ES-I3 (cell line): ENCODE measurements at regions not wholly inside any gene's neighbourhood (a gene's known extent, or its start where the extent isn't known, plus 50 kb on each side); places are given as distances from the start of the nearest gene placed in this dataset.
"Not testable (repeated sequence)": the region's sequence is repeated elsewhere in the genome, so short reads cannot be mapped to it uniquely, and the experiment has no call there.

Source experiments
- H3K36me3 ChIP-seq: 2 replicates; pipeline ENCODE4 v1.6.1; 2013; ENCODE audit warnings: mild to moderate bottlenecking, low read length, control low read depth, moderate library complexity; ENCODE audit not compliant: insufficient read depth
- H3K4me1 ChIP-seq: 2 replicates; pipeline ENCODE4 v1.6.1; 2013; ENCODE audit warnings: mild to moderate bottlenecking, control low read depth, low read length; ENCODE audit not compliant: insufficient read depth
- H3K9ac ChIP-seq: 2 replicates; pipeline ENCODE4 v1.6.1; 2013; ENCODE audit warnings: low read depth, mild to moderate bottlenecking, low read length, moderate library complexity
- H3K9me3 ChIP-seq: 2 replicates; pipeline ENCODE4 v1.6.1; 2013; ENCODE audit warnings: mild to moderate bottlenecking, low read length, moderate library complexity; ENCODE audit not compliant: control insufficient read depth, insufficient read depth

- no peaks in the 10 kb centered on the region for H3K9me3 ChIP-seq
Observed at GRCh38 chr9:80690349-80690939, 998.9 kb downstream of the TLE1 start.

GRCh38 chr9:80679916-80680315 lies 1009.4 kb downstream of the TLE1 start:
- no peaks in the 10 kb centered on the region for H3K9me3 ChIP-seq
- H3K4me1 ChIP-seq, result no peaks in the 10 kb centered on the region
- H3K9ac ChIP-seq, result no peak overlapping the region
- no peaks in the 10 kb centered on the region for H3K36me3 ChIP-seq

More at GRCh38 chr9:80690349-80690939, 998.9 kb downstream of the TLE1 start:
- H3K4me1 ChIP-seq, result no peaks in the 10 kb centered on the region
- no peaks in the 10 kb centered on the region for H3K36me3 ChIP-seq
- no peak overlapping the region for H3K9ac ChIP-seq

GRCh38 chr9:80678906-80679305 lies 1010.4 kb downstream of the TLE1 start:
- H3K9me3 ChIP-seq, result no peaks in the 10 kb centered on the region
- H3K9ac ChIP-seq, result no peak overlapping the region
- no peaks in the 10 kb centered on the region for H3K4me1 ChIP-seq
- H3K36me3 ChIP-seq, result no peaks in the 10 kb centered on the region

DNA sequence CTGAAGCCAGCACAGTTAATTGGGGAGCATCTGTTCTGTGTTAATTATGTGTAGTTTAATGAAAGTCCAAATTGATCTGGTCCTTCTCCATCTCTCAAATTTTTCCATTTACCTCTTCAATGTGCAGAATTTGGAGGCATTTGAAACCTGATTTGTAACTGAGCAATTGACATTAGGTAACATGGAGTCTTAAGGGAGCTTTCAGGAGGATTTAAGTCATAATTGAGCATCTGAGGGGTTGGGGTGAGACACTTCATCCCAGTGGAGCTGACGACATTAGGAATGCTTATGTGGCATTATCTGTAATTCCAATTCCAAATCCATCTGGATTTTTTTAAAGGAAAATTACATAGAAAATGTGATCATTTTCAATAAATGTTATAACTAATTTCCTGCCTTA lies 1015.9 kb downstream of the TLE1 start:
- no peaks in the 10 kb centered on the region for H3K36me3 ChIP-seq
- H3K9me3 ChIP-seq, result no peaks in the 10 kb centered on the region
- no peak overlapping the region for H3K9ac ChIP-seq
- H3K4me1 ChIP-seq, result no peaks in the 10 kb centered on the region

GRCh38 chr9:80665479-80665878 lies 1023.9 kb downstream of the TLE1 start:
- H3K36me3 ChIP-seq, result no peaks in the 10 kb centered on the region
- no peaks in the 10 kb centered on the region for H3K4me1 ChIP-seq
- H3K9me3 ChIP-seq, result no peaks in the 10 kb centered on the region
- H3K9ac ChIP-seq, result no peak overlapping the region

- H3K9me3 ChIP-seq, result no peaks in the 10 kb centered on the region
Observed at GRCh38 chr9:80664327-80665210, 1024.8 kb downstream of the TLE1 start.

DNA sequence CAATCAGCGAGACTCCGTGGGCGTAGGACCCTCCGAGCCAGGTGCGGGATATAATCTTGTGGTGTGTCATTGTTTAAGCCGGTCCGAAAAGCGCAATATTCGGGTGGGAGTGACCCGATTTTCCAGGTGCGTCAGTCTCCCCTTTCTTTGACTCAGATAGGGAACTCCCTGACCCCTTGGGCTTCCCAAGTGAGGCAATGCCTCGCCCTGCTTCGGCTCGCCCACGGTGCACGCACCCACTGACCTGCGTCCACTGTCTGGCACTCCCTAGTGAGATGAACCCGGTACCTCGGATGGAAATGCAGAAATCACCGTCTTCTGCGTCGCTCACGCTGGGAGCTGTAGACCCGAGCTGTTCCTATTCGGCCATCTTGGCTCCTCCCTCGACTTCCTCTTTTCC lies 1029.6 kb downstream of the TLE1 start:
- H3K36me3 ChIP-seq, H3K4me1 ChIP-seq, H3K9ac ChIP-seq, H3K9me3 ChIP-seq: not testable (repeated sequence)

More at GRCh38 chr9:80664327-80665210, 1024.8 kb downstream of the TLE1 start:
- Histone ChIP-seq H3K4me1 (no peaks in the 10 kb centered on the region), H3K36me3 (no peaks in the 10 kb centered on the region), H3K9ac (no peak overlapping the region)

DNA sequence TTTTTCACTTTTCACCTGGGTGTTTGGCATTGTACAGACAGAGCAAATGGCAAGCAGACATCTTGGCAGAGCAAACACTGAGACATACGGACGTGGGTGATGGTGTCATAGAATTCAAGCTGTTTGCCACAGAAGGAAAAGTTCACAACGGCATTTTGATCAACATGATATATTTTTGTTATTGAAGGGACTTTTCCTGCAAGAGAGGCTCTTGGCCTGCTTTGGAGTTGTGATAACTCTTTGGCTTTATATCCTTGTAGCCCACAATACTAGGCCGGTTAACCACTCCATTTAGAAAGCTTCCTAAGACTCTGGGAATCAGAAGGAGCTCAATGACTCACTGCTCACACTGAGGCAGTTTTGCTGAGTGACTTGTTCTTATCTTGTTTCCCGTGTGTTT lies 1038.3 kb downstream of the TLE1 start:
- H3K9ac ChIP-seq, result no peak overlapping the region
- no peaks in the 10 kb centered on the region for H3K36me3 ChIP-seq
- no peaks in the 10 kb centered on the region for H3K9me3 ChIP-seq
- H3K4me1 ChIP-seq, result 0 out of 2 replicates have a peak, but pooled peaks cover 4% of the 10 kb centered on the region

DNA sequence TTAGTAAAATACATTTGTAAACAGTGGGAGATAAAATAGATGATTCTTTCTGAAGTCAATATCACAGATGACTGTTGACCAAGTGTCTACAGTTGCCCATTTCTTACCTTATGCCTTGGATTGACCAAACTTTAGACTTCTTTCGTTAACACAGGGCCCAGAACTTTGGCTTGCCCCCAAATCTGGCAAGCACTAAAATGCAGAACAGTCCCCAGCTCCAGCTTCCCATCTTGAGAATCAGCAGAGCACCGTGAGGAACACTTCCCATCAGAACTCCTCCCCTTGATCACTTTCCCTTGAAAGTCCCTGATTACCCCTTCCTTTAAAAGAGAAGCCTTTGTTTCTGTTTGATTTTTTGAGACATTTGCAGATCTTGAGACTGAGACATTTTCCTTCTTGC lies 1039.9 kb downstream of the TLE1 start:
- no peak overlapping the region for H3K9ac ChIP-seq
- H3K9me3 ChIP-seq, result no peaks in the 10 kb centered on the region
- H3K4me1 ChIP-seq, result 0 out of 2 replicates have a peak, but pooled peaks cover 4% of the 10 kb centered on the region
- H3K36me3 ChIP-seq, result no peaks in the 10 kb centered on the region

- H3K9me3 ChIP-seq, result no peaks in the 10 kb centered on the region
- H3K4me1 ChIP-seq, result 0 out of 2 replicates have a peak, but pooled peaks cover 4% of the 10 kb centered on the region
- H3K36me3 ChIP-seq, result no peaks in the 10 kb centered on the region
- no peak overlapping the region for H3K9ac ChIP-seq
Observed at GRCh38 chr9:80649001-80649420, 1040.3 kb downstream of the TLE1 start.

GRCh38 chr9:80648336-80648735 lies 1041.0 kb downstream of the TLE1 start:
- Histone ChIP-seq H3K9me3 (no peaks in the 10 kb centered on the region), H3K4me1 (0 out of 2 replicates have a peak, but pooled peaks cover 4% of the 10 kb centered on the region), H3K36me3 (no peaks in the 10 kb centered on the region), H3K9ac (no peak overlapping the region)

DNA sequence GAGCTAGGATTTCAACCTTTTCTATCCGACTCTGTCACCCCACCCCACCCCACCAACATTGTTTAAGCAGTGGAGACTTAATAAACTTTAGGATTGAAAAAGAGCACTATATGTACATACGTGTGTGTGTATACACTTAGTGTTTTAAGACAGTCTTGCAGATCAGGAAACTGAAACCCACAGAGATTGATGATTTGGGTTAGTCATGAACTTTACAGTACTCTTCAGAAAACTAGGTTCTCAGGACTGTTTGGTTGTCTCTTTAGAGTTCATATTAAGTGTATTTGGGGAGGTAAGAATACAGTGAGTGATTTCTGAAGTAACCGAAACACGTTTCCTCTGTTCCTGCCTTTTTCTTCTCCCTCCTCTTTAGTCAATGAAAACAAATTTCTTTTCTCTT lies 1043.1 kb downstream of the TLE1 start:
- 0 out of 2 replicates have a peak, but pooled peaks cover 4% of the 10 kb centered on the region for H3K4me1 ChIP-seq
- no peaks in the 10 kb centered on the region for H3K36me3 ChIP-seq
- H3K9me3 ChIP-seq, result no peaks in the 10 kb centered on the region
- no peak overlapping the region for H3K9ac ChIP-seq

GRCh38 chr9:80644044-80644443 lies 1045.3 kb downstream of the TLE1 start:
- Histone ChIP-seq H3K9ac (no peak overlapping the region), H3K9me3 (no peaks in the 10 kb centered on the region), H3K4me1 (0 out of 2 replicates have a peak, but pooled peaks cover 3% of the 10 kb centered on the region), H3K36me3 (no peaks in the 10 kb centered on the region)

DNA sequence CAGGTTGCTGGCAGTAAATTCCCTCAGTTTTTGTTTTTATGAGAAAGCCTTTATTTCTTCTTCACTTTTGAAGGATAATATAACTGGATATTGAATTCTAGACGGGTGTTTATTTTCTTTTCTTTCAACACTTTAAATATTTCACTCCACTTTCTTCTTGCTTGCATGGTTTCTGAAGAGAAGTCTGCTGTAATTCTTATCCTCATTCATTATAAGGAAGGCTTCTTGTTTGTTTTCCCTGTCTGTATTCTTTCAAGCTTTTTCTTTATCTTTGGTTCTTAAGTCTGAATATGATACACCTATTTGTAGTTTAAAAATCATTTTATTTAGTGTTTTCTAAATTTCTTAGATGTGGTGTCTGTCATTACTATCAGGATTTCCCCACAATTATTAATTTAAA lies 1054.3 kb downstream of the TLE1 start:
- H3K9me3 ChIP-seq, result no peaks in the 10 kb centered on the region
- H3K4me1 ChIP-seq, result no peaks in the 10 kb centered on the region
- H3K36me3 ChIP-seq, result no peaks in the 10 kb centered on the region; the same call in 1 of the 2 replicates
- H3K9ac ChIP-seq, result no peak overlapping the region

GRCh38 chr9:80632041-80632440 lies 1057.3 kb downstream of the TLE1 start:
- Histone ChIP-seq H3K36me3 (no peaks in the 10 kb centered on the region; the same call in 1 of the 2 replicates), H3K4me1 (no peaks in the 10 kb centered on the region), H3K9me3 (no peaks in the 10 kb centered on the region), H3K9ac (no peak overlapping the region)
